SJSA1 (cell line): ENCODE measurements at regions not wholly inside any gene's neighbourhood (a gene's known extent, or its start where the extent isn't known, plus 50 kb on each side); places are given as distances from the start of the nearest gene placed in this dataset.

Source experiments
- DNase-seq, 2 experiments: peaks; one replicate each; pipeline ENCODE4 v3.0.0-alpha.2; 2015 to 2020; ENCODE audit warnings: low spot score in 2 of 2, low read depth in 1 of 2
- H3K27ac ChIP-seq: fragments of 250-450 bp; sonication (Bioruptor Pico); 2 replicates; pipeline ENCODE4 v1.5.1; 2020; ENCODE audit warnings: mild to moderate bottlenecking, moderate library complexity
- H3K27me3 ChIP-seq: fragments of 250-450 bp; sonication (Bioruptor Pico); replicated peaks from 2 replicates; pipeline ENCODE4 v1.5.1; 2020; ENCODE audit warnings: mild to moderate bottlenecking, moderate library complexity
- H3K36me3 ChIP-seq: fragments of 250-450 bp; sonication (Bioruptor Pico); 2 replicates; pipeline ENCODE4 v1.5.1; 2020; ENCODE audit warnings: mild to moderate bottlenecking
- H3K4me1 ChIP-seq: fragments of 250-450 bp; sonication (Bioruptor Pico); replicated peaks from 2 replicates; pipeline ENCODE4 v1.6.1; 2021; ENCODE audit warnings: mild to moderate bottlenecking
- H3K4me3 ChIP-seq: fragments of 250-450 bp; sonication (Bioruptor Pico); 2 replicates; pipeline ENCODE4 v1.5.1; 2020; ENCODE audit warnings: mild to moderate bottlenecking
- H3K9me3 ChIP-seq: fragments of 250-450 bp; sonication (Bioruptor Pico); replicated peaks from 2 replicates; pipeline ENCODE4 v1.5.1; 2020; ENCODE audit warnings: mild to moderate bottlenecking

DNA sequence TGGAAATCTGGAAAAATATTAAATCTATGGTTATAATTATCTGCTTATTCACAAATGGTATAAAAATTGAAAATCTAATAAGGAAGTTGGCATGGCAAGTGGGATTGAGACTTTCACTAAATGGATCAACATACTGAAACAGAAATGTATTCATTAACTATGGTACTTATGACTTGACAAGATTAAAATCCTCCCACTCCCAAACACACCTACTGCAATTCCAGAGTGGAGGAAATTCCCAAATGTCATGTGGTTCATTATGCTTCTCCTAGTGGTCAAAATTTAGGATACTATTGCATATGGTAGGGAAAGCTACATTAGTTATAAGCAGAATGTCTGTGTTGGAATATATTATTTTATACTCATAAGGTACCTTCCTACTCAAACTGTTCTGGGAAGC, 265.3 kb upstream of the PRICKLE1 start:
- Histone ChIP-seq H3K4me3 (no peak overlapping the region), H3K4me1 (no peaks in the 10 kb centered on the region), H3K36me3 (no peaks in the 10 kb centered on the region), H3K27ac (no peak overlapping the region), H3K9me3 (no peaks in the 10 kb centered on the region), H3K27me3 (no peaks in the 10 kb centered on the region)
- DNase-seq: no peak

DNA sequence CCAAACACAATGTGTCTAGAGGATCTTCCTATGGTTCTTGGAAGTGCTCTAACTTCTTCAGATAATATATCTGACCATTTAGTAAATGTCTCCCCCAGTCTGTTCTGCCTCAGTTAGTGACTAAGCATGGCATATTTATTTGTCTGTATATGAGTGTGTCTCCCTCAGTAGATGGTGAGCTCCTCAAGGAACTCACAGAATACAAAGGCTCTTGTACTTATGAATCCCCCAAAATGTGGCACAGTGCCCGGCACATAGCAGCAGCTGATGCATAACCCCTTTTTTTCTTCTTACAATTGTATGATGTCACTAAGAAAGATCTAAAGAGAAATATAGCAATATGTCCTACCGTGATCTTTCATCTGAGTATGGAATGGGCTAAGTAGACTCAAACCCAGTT, 264.7 kb upstream of the PRICKLE1 start:
- H3K4me3 ChIP-seq: no peak overlapping the region
- no peak for DNase-seq
- no peaks in the 10 kb centered on the region for H3K27me3 ChIP-seq
- H3K27ac ChIP-seq: no peak overlapping the region
- H3K9me3 ChIP-seq: no peaks in the 10 kb centered on the region
- H3K36me3 ChIP-seq: no peaks in the 10 kb centered on the region
- H3K4me1 ChIP-seq: no peaks in the 10 kb centered on the region

DNA sequence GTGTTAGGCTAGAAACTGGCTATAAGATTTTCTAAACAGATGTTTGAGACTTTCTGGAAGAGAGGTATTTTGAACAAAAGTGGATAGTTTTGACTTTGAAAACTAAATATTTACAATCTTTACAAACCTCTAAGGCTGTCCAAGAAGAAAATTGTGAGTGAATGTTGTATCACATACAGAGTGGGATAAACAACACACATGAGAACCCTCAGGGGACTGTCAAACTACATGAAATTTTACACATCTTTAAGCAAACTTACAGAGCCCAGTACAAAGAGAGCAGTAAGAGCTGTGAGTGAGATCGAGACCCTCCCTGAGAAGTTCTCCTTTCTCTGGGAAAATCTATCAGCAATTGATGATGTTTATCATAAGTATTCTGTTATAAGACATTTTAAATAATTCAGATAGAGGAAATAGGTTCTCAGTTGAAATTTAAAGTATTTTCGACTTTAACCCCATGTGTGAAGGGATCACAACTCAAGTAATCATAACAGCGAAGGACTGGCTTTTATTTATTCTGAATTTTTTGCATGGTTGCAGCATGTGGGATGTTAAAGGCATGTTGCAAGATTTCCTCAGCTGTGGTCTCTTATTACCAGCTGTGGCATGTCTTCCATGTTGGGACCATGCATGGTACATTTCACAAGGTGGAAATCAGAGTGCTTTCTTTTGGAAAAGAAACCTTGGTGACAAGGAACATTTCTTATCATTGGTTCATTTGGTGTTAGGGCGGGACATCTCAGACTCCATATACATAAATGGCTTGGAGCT, 264.0 kb upstream of the PRICKLE1 start:
- no peaks in the 10 kb centered on the region for H3K9me3 ChIP-seq
- no peak overlapping the region for H3K27ac ChIP-seq
- no peaks in the 10 kb centered on the region for H3K36me3 ChIP-seq
- H3K4me1 ChIP-seq: no peaks in the 10 kb centered on the region
- DNase-seq: no peak
- H3K27me3 ChIP-seq: no peaks in the 10 kb centered on the region
- H3K4me3 ChIP-seq: no peak overlapping the region

DNA sequence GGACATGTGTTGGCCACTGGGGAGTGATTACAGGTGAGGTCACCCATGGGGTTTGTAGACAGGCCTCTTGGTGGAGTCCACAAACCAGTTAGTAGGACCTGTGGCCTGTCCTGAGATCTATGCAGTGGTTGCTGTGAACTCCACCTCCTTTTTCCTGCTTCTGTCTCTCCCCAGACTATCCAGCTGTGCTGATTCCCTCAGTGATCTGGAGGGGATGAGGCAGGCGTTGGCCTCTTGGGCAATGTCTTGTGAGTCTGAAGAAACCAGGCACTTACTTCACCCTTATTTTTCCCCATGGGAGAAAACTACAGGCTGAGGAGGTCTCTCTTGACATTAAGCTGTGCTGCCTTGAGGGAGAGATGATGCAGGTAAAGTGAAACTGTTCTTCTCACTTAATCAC, 257.2 kb upstream of the PRICKLE1 start:
- H3K4me1 ChIP-seq: no peaks in the 10 kb centered on the region

DNA sequence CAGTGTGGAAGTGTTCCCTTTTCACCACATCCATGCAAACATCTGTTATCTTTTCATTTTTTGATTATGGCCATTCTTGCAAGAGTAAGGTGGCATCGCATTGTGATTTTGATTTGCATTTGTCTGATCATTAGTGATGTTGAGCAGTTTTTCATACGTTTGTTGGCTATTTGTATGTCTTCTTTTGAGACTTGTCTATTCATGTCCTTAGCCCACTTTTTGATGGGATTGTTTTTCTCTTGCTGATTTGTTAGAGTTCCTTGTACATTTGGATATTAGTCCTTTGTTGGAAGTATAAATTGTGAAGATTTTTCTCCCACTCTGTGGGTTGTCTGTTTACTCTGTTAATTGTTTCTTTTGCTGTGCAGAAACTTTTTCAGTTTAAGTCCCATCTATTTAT, 244.5 kb upstream of the PRICKLE1 start:
- H3K4me3 ChIP-seq: no peak overlapping the region
- H3K27ac ChIP-seq: no peak overlapping the region
- H3K27me3 ChIP-seq: no peaks in the 10 kb centered on the region
- no peaks in the 10 kb centered on the region for H3K4me1 ChIP-seq
- no peaks in the 10 kb centered on the region for H3K9me3 ChIP-seq
- no peaks in the 10 kb centered on the region for H3K36me3 ChIP-seq
- no peak for DNase-seq

More for the DNA sequence above, 257.2 kb upstream of the PRICKLE1 start:
- Histone ChIP-seq H3K4me3 (no peak overlapping the region), H3K27me3 (no peaks in the 10 kb centered on the region), H3K9me3 (no peaks in the 10 kb centered on the region), H3K27ac (no peak overlapping the region), H3K36me3 (no peaks in the 10 kb centered on the region)
- no peak for DNase-seq

DNA sequence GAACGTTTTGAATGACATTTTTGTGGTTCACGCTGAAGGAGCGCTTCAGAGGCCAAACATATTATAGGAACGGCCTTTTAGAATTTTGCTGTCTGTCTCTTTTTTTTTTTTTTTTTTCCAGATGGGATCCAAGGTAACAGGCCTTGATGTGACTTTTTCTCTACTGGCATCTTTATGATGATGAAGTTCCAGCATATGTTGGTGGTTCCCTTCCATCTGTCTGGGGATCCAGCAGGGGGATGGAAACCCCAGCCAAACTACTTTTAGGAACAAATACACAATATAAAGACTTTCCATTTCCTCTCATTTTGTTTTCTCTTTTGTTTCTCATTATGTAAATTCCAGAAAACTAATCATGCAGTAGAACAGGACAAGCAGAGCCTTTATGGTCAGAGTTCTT, 239.3 kb upstream of the PRICKLE1 start:
- no peak for DNase-seq
- Histone ChIP-seq H3K9me3 (no peaks in the 10 kb centered on the region), H3K27me3 (no peaks in the 10 kb centered on the region), H3K4me1 (no peaks in the 10 kb centered on the region), H3K27ac (no peak overlapping the region), H3K36me3 (no peaks in the 10 kb centered on the region), H3K4me3 (no peak overlapping the region)

DNA sequence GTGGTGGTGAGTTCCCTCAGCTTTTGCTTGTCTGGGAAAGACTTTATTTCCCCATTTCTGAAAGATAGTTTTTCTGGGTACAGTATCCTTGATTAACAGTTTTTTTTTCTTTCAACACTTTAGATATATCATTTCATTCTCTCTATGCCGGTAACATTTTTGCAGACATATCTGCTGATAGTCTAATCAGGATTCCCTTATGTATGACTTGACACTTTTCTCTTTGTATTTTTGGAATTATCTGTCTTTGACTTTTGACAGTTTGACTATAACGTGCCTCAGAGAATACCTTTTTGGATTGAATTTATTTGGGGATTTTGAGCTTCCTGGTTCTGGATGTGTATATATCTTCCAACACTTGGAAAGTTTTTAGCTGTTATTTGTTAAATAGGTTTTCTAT, 234.8 kb upstream of the PRICKLE1 start:
- DNase-seq: no peak
- Histone ChIP-seq H3K9me3 (no peaks in the 10 kb centered on the region), H3K36me3 (no peaks in the 10 kb centered on the region), H3K4me3 (no peak overlapping the region), H3K4me1 (no peaks in the 10 kb centered on the region), H3K27ac (no peak overlapping the region), H3K27me3 (no peaks in the 10 kb centered on the region)

DNA sequence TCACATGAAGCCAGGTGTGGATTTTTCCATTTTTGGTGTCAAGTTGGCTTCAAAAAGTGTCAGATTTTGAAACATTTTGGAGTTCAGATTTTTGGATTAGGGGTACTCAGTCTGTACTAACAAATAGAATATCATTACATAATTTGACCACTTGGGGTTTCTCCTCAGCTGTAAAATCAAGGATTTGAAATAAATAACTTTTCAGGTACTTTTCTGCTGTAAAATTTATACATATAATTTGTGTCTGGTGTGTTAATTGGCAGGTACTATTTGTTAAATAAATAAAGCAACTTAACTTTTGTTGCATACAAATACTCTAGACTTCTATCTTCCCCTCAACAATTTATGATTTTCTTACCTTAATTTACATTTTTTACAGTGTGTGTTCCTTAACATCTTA, 234.1 kb upstream of the PRICKLE1 start:
- H3K4me3 ChIP-seq: no peak overlapping the region
- H3K9me3 ChIP-seq: no peaks in the 10 kb centered on the region
- H3K4me1 ChIP-seq: no peaks in the 10 kb centered on the region
- H3K36me3 ChIP-seq: no peaks in the 10 kb centered on the region
- no peaks in the 10 kb centered on the region for H3K27me3 ChIP-seq
- no peak for DNase-seq
- no peak overlapping the region for H3K27ac ChIP-seq

DNA sequence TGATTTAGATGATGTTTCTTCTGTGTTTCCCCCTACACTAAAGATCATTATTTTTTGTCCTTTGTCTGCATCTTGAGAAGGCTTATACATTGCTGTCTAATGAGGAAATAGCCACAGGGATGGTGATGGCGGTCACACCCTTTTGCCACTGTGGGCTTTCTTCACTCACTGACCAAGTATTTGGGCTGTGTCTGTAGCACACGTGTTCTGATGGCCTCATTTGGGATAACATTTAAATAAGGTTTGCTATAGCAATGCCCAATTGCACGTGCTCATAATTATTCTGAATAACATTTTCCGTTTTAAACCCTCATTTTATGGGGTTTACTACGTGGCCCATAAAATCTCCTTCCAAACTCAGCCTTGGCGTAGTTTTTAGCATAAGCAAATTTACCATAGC, 230.3 kb upstream of the PRICKLE1 start:
- no peaks in the 10 kb centered on the region for H3K4me1 ChIP-seq
- no peak overlapping the region for H3K4me3 ChIP-seq
- H3K36me3 ChIP-seq: no peaks in the 10 kb centered on the region
- no peaks in the 10 kb centered on the region for H3K9me3 ChIP-seq
- no peak for DNase-seq
- no peaks in the 10 kb centered on the region for H3K27me3 ChIP-seq
- no peak overlapping the region for H3K27ac ChIP-seq

DNA sequence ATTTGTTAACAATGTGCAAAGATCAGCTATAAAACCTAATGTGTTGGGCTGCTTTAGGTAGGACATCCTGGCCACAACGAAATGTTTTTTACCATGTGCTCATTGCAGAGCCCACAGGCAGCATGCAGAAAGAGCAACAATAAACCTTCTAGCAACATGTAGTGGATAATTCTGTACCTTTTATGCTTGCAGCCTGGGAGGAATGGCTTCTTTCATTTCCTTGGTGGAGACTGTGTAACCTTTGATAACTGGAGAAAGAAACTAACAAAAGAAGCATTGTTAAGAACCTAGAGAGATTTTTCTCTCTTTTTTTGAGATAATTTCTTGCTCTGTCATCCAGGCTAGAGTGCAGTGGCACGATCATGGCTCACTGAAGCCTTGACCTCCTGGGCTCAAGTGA, 225.5 kb upstream of the PRICKLE1 start:
- no peak overlapping the region for H3K4me3 ChIP-seq
- H3K9me3 ChIP-seq: no peaks in the 10 kb centered on the region
- no peak overlapping the region for H3K27ac ChIP-seq
- no peak for DNase-seq
- H3K36me3 ChIP-seq: no peaks in the 10 kb centered on the region
- no peaks in the 10 kb centered on the region for H3K4me1 ChIP-seq
- no peaks in the 10 kb centered on the region for H3K27me3 ChIP-seq

DNA sequence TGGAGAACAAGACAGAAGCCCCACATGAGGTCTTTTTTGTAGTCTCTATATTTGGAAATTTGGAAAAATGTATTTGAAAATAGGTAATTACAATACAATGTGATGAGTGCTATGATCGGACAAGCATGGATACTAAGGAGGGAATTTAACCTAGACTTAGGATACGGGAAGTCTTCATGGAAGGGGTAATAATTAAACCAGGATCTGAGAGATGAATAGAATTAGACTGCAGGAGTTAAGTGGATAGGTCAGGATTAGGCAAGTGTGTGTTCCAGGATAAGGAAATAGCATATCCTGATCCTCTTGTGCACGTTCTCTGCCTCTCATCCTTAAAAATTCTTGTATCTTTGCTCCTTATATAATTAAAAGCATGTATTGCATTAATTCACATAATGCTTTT, 223.3 kb upstream of the PRICKLE1 start:
- Histone ChIP-seq H3K27ac (no peak overlapping the region), H3K36me3 (no peaks in the 10 kb centered on the region), H3K9me3 (no peaks in the 10 kb centered on the region), H3K4me1 (no peaks in the 10 kb centered on the region), H3K4me3 (no peak overlapping the region), H3K27me3 (no peaks in the 10 kb centered on the region)
- no peak for DNase-seq

DNA sequence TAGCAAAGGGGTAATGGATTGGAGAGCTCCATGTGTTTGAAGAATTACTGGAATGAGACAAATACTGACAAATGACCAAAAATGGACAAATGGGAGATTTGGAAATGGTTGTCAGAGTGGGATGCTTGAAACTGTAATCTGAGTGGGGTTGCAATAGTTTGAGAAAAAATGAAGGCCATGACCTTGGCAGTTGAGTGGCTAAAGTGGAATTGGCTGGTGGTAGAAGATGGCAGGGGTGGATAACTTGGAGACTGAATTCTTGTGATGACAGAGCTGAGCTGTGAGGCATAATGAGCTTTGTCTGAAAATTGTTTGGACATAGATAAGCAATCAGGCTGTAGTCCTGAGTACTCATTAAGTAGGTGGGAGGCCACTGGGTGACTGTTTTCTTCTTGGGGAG, 222.5 kb upstream of the PRICKLE1 start:
- no peak for DNase-seq
- Histone ChIP-seq H3K4me1 (no peaks in the 10 kb centered on the region), H3K4me3 (no peak overlapping the region), H3K27ac (no peak overlapping the region), H3K36me3 (no peaks in the 10 kb centered on the region), H3K9me3 (no peaks in the 10 kb centered on the region), H3K27me3 (no peaks in the 10 kb centered on the region)

DNA sequence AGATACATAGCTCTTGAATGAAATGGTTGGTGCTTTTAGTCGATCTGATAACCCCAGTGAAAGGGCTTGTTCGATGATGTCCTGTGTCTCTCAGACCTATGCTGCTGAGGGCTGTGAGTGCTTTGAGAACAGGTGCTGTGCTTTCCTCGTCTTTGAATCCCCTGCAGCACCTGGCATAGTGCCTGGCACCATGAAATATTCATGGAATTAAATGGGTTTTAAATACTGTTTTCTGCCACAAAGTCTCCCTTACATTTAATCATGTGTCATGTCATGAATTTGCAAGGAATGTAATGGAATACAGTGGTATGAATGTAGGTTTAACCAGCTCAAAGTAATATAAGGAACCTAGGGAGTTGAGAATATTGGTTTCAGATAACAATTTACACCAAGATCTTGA, 220.5 kb upstream of the PRICKLE1 start:
- H3K27me3 ChIP-seq: no peaks in the 10 kb centered on the region
- H3K36me3 ChIP-seq: no peaks in the 10 kb centered on the region
- H3K4me1 ChIP-seq: no peaks in the 10 kb centered on the region
- H3K27ac ChIP-seq: no peak overlapping the region
- H3K4me3 ChIP-seq: no peak overlapping the region
- H3K9me3 ChIP-seq: no peaks in the 10 kb centered on the region
- no peak for DNase-seq

DNA sequence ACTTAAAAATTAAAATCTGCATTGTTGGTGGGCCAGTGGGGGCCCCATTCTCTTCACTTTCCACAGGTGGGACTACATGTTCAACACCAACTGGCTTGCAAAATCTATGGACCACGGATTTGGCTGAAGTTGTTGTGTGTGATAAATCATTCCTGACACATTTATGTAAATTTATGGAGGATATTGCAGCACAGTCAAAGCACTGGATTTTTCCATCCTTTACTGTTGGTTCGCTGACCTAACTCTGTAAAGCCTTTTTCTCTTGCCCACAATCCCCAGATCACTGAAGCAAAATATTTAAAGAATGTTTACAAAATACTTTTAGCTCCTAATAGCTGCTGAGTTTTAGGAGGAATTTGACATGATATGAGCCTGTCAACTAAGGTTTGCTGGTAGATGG, 219.7 kb upstream of the PRICKLE1 start:
- no peak overlapping the region for H3K27ac ChIP-seq
- no peaks in the 10 kb centered on the region for H3K27me3 ChIP-seq
- H3K36me3 ChIP-seq: no peaks in the 10 kb centered on the region
- no peak for DNase-seq
- no peaks in the 10 kb centered on the region for H3K4me1 ChIP-seq
- H3K4me3 ChIP-seq: no peak overlapping the region
- H3K9me3 ChIP-seq: no peaks in the 10 kb centered on the region

DNA sequence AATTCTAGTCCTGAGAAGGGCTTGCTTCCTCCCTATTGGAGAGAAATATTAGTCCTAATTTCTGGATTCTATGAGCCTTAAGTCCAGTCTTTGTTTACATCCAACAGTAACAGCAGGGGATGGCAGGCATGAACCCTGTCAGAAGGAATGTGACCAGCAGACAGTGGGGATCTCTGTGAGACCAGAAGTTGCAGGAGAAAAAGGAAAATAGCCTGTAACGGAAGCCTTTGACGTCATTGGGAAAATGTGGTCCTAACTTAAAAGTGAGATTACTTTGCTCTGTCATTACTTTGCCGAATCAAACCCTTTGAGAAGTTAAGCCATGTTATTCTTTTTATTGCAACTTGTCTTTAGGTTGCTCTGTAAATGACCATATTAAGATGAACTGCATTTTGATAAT, 218.2 kb upstream of the PRICKLE1 start:
- no peaks in the 10 kb centered on the region for H3K4me1 ChIP-seq
- DNase-seq: no peak
- no peaks in the 10 kb centered on the region for H3K9me3 ChIP-seq
- H3K27me3 ChIP-seq: no peaks in the 10 kb centered on the region
- no peaks in the 10 kb centered on the region for H3K36me3 ChIP-seq
- H3K4me3 ChIP-seq: no peak overlapping the region
- H3K27ac ChIP-seq: no peak overlapping the region
